ENCODE measurements at regions not wholly inside any gene's neighbourhood (a gene's known extent, or its start where the extent isn't known, plus 50 kb on each side); places are given as distances from the start of the nearest gene placed in this dataset.
A peak's percentile ranks its signal among the peaks of the same experiment; 100 is the strongest.
"Not testable (repeated sequence)": the region's sequence is repeated elsewhere in the genome, so short reads cannot be mapped to it uniquely, and the experiment has no call there.

GRCh38 chr1:83512373-83513193, 486.3 kb downstream of the TTLL7 start:
- DNase-seq, result no peak

DNA sequence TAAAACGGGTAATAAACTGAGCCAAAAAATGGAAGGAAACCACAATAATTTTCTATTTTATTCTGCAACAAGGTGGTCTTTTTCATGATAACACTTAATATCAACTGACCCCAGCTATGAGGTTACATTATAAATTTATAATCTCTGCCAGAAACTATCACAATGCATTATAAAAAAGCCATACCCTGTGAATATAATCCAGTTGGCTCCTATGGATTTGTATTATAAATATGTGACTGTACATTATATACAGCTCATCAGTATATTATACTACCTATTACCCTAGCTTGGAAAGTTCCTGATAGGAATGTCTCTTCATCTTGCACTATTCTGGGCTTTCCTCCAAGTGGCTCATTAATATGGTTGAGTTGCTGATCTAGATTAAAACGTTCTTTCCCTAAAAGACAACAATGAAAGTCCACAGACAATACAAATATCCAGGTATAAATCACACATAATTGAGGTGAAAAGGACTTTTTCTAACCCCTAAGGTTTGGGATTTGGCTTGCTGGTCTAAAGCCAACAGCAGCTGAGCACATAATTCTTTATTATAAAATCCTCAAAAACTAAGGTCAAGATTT, 487.7 kb downstream of the TTLL7 start:
- no peak for DNase-seq

DNA sequence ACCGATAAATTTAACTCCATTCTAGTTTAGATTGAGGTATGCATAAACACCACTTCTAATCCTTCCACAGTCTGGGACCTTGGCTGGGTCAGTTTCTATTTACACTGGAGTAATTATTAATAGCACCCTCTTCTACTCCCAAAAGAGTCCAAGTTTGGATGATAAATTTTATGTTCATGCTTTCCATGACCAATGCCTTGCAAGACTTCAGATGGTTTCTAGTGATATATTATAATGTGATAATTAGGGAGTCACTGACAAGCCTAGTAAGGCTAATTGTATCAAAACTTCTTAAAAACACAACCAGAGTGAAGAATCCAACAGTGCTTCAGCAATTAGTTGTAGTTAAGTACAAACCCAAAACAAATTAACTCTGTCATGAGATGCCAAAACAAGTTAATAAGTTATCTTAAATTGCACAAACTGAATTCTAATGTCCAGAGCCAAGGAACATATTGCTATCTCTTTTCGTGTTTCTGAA, 489.6 kb downstream of the TTLL7 start:
- no peak for DNase-seq

- DNase-seq, result no peak
Measured at GRCh38 chr1:83508485-83509151, 490.3 kb downstream of the TTLL7 start.

DNA sequence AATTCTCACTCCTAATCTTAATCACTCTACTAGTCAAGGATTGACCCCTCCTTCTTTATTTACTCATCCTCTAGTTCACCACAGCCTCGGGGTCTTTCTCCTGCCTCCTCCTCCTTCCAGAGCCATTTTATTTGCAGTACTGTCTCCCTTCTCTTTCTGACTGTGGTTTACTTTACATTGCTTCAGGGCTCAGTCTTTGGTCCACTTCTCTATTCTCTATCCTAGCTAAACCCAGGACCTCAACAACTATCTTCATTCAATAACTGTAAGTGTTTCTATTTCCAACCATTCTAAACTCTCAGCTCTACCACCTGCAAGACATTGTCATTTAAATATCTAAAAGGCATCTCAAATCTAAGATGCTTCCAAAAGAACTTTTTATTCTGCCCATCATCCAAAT, 493.8 kb downstream of the TTLL7 start:
- DNase-seq, result no peak

- DNase-seq, result no peak
Measured at GRCh38 chr1:83503153-83503552, 495.8 kb downstream of the TTLL7 start.

DNA sequence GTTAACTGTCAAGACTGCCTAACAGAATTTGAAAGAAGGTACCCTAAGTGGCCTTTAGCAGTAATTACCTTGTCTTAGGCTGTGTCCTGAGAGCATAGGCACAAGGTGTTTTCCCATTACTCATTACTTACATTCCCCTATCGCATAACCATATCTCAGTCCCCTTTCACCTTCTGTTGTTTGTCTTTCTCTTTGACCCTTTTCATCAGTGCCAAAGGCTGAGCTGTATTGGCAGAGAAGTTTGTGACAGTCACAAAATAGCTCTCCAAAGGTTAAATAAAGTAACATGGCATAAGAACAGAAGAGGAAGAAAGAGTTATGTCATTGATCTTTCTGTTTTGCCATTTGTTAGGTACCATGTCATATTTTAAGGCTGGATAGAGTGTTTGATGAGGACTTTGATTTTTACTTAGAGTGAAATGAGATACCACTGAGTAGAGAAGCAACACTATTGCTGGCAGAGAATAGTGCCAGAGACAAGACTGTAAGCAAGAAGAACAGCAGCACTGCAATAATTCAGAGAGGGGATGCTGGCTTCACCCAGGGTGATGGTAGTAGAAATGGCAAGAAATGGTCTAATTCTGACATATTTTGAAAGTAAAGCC, 497.8 kb downstream of the TTLL7 start:
- no peak for DNase-seq

DNA sequence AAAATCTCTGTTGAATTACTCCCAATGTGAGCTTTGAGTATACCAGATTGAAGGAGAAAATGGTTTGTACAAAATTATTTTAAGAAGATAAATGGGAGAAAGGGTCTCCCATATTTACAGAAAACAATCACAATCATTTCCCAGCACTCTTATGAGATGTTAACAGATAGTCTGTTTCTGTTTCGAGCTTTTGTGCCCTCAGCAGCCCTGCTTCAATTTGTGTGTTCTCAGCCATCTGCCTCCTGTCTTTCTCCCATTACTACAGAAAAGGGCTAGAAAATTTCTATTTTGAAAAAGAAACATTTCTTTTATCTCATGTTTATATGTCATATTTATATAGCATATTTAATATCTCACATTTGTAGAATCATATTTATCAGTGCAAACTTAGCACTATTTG, 498.4 kb downstream of the TTLL7 start:
- no peak for DNase-seq

- DNase-seq, result no peak
Measured at GRCh38 chr1:83499998-83500397, 498.9 kb downstream of the TTLL7 start.

DNA sequence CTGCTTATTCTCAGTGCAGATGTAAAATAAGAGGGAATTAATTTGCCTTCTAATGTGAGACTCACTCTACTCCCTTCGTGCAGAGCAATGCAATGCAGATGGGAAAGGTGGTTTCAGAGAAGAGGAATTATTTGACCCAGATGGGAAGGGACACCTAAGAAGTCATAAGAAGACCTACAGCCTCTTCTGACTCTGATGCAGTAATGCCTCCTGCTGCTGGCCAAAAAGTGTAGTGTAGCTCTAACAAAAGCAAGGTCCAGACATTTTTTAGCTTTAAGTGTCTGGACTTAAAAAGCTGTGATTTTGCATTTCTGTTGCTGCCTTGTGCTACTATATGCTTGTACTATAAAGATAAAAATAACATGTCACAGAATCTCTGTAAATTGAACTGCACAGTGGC, 501.4 kb downstream of the TTLL7 start:
- peak in 1 of 56 donors; percentile 1 for DNase-seq

- no peak for DNase-seq
Measured at GRCh38 chr1:83495560-83495959, 503.4 kb downstream of the TTLL7 start.

DNA sequence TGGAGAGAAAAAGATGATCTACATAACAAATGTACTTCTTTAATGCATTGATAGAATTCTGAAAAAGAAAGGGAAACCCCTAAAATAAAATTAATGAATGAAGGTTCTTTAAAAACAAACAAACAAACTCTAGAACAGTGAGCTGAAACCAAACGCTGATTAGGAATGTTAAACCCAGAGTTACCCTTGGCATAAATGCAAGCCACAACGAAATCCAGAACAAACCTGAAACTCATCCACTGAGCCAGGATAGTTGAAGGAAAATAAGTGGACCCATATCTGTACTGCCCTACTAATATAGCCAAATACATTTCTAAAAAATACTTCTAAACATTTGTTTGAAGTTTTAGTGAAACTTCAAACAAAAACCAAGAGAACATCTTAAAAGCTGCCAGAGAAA, 505.3 kb downstream of the TTLL7 start:
- DNase-seq, result no peak

DNA sequence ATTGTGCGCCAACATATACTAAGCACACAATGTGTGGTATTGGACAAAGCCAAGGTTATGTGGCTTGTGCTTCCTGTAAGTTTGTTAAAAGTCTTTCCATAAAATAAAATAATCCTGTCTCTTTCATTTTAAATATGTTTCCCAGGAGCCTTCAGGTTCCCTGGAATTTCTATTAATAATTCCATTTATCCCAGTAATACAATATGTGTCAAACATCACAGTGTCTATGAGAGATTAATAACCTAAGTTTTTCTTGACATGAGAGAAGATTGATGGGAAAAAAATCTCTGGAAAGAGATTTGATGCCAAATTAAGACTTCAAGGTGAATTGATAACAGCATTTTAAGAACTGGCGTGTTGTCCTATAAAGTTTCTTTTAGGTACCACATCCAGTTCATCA, 507.0 kb downstream of the TTLL7 start:
- no peak for DNase-seq

GRCh38 chr1:83490988-83491387, 507.9 kb downstream of the TTLL7 start:
- no peak for DNase-seq

- not testable (repeated sequence) for DNase-seq
Measured at GRCh38 chr1:83488105-83488504, 510.8 kb downstream of the TTLL7 start.

GRCh38 chr1:83487460-83487859, 511.5 kb downstream of the TTLL7 start:
- not testable (repeated sequence) for DNase-seq

DNA sequence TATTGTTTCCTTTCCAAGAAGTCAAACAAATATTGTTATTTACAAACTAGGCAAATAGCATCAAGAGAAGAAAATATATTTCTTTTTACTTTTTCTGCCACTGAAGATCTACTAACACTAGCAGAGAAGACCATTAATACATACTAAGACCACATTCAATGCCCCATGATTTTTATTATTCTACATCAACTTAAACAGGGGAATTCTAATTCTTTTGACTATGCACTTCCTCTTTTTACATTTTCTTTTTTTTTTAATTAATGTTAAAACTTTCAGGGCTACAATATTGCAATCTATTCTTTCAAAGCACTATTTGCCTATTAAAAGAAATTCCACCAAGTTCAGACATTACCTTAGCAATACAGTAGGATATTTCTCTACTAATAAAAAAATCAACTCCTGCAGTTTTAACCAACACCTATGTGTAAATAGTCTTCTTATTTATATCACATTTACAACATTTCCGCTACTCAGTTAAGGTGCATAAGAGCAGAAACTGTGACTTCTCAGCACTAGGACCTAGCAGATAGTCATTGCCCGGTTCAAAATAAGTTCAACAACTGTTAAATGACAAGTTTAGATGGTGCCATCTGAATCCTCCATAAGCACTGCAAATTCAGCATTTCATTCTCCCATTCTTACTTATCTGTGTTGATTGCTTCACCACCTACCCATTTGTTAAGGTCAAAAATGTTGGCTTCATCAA, 513.5 kb downstream of the TTLL7 start:
- DNase-seq, result not testable (repeated sequence)

GRCh38 chr1:83481284-83481683, 517.6 kb downstream of the TTLL7 start:
- not testable (repeated sequence) for DNase-seq

- DNase-seq, result not testable (repeated sequence)
Measured at GRCh38 chr1:83479591-83480239, 519.2 kb downstream of the TTLL7 start.

DNA sequence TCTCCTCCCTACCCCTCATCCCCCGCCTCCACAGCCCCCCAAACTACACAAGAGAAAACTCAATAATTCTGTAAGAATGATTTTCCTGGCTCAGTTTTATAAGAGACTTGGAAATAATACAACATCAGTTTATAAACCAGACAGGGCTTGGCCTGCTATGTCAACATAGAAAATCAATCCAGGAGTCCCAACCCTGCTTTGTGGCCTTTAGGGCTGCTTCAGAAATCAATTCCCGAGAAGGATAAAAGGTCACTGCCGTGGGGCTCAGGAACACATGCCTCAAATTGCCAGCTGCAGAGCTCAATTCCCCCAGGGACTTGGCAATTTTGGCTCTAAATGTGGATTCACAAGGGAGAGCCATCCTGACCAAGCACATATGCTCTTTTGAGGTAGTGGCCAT, 520.8 kb downstream of the TTLL7 start:
- not testable (repeated sequence) for DNase-seq

DNA sequence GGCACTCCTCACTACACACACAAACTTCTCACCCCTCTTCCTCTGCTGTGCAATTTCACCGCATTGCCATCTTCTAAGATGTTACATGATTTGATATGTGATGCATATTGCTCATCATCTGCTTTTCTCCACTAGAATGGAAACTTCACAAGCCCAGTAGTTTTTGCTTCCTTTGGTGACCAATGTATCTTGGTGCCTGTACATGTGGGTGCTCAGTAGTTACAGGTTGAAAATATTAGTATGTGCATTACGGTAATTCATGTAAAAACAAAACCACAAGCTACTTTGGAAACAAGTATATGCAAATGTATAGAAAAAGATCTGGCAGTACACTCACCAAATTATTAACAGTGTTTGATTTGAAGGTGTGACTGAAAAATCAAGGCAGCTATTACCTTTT, 522.4 kb downstream of the TTLL7 start:
- DNase-seq, result not testable (repeated sequence)
